Tibial nerve (tissue), 4 donors: ENCODE measurements at regions not wholly inside any gene's neighbourhood (a gene's known extent, or its start where the extent isn't known, plus 50 kb on each side); places are given as distances from the start of the nearest gene placed in this dataset.

Source experiments
- DNase-seq, 2 donors: peaks; one replicate each; pipeline ENCODE4 v3.0.0-alpha.2; 2019; ENCODE audit warnings: low spot score in 2 of 2
- H3K27ac ChIP-seq, 4 donors: fragments of 200-600 bp; sonication (generic) in 3 of 4; one replicate each; pipeline ENCODE4 v1.5.1; 2017 to 2019; ENCODE audit warnings: mild to moderate bottlenecking in 1 of 4
- H3K27me3 ChIP-seq, 2 donors: fragments of 200-600 bp; sonication (generic) in 1 of 2; one replicate each; pipeline versions ENCODE4 v1.5.1 to v1.6.0; 2017 to 2019
- H3K36me3 ChIP-seq, 3 donors: fragments of 200-600 bp; sonication (generic); one replicate each; pipeline ENCODE4 v1.5.1; 2018 to 2019
- H3K4me1 ChIP-seq, 4 donors: fragments of 200-600 bp; sonication (generic) in 3 of 4; one replicate each; pipeline ENCODE4 v1.5.1; 2017 to 2019
- H3K4me3 ChIP-seq, 4 donors: fragments of 200-600 bp; sonication (generic) in 3 of 4; one replicate each; pipeline ENCODE4 v1.5.1; 2017 to 2019; ENCODE audit warnings: mild to moderate bottlenecking in 1 of 4, moderate library complexity in 1 of 4
- H3K9me3 ChIP-seq, 4 donors: fragments of 200-600 bp; sonication (generic) in 3 of 4; one replicate each; pipeline ENCODE4 v1.5.1; 2017 to 2019
- CTCF ChIP-seq, 5 experiments: fragments of 200-600 bp in 3 of 5; fragments of 450-650 bp in 2 of 5; sonication (generic) in 3 of 5; IDR thresholded peaks; one replicate each; pipeline ENCODE4 v1.5.1; 2016 to 2019; ENCODE audit warnings: antibody characterized with exemption in 5 of 5, mild to moderate bottlenecking in 3 of 5, moderate library complexity in 2 of 5
- EP300 ChIP-seq, 2 donors: sonication (generic); formaldehyde crosslinking; IDR thresholded peaks; one replicate each; pipeline ENCODE4 v1.6.1; 2017; ENCODE audit warnings: antibody characterized with exemption in 2 of 2, mild to moderate bottlenecking in 1 of 2
- POLR2A ChIP-seq, 2 donors: fragments of 450-650 bp; IDR thresholded peaks; one replicate each; pipeline ENCODE4 v1.6.1; 2017; ENCODE audit warnings: antibody characterized with exemption in 2 of 2, mild to moderate bottlenecking in 2 of 2, moderate library complexity in 2 of 2
- WGBS, 2 donors: methylation state at CpG; one replicate each; pipeline ENCODE4 v1.1.5; 2018; 5-methylcytosine and 5-hydroxymethylcytosine counted together

- Histone ChIP-seq H3K9me3 (no peaks in the 10 kb centered on the region), H3K4me3 (no peak overlapping the region), H3K27me3 (no peaks in the 10 kb centered on the region), H3K36me3 (no peaks in the 10 kb centered on the region), H3K4me1 (peaks cover 0 to under 1% (median 0%) of the 10 kb centered on the region in 4 donors), H3K27ac (no peak overlapping the region)
- WGBS, 2 donors = 64 to 74% methylated on average over 18 of the region's 18 CpGs
- DNase-seq = no peak
- TF ChIP-seq CTCF (IDR thresholded peaks at IDR 0.05) (no peak), POLR2A (IDR thresholded peaks at IDR 0.05) (no peak), EP300 (IDR thresholded peaks at IDR 0.05) (no peak)
Measured at GRCh38 chr20:60263725-60264709, 305.8 kb downstream of the CDH26 start.

GRCh38 chr20:60266177-60266823, 308.1 kb downstream of the CDH26 start:
- Histone ChIP-seq H3K4me3 (no peak overlapping the region), H3K4me1 (no peaks in the 10 kb centered on the region), H3K27me3 (no peaks in the 10 kb centered on the region), H3K36me3 (no peaks in the 10 kb centered on the region), H3K27ac (no peak overlapping the region), H3K9me3 (no peaks in the 10 kb centered on the region)
- TF ChIP-seq EP300 (IDR thresholded peaks at IDR 0.05) = no peak
- no peak for TF ChIP-seq CTCF (IDR thresholded peaks at IDR 0.05)
- 67 to 82% methylated on average over 9 of the region's 9 CpGs for WGBS, 2 donors
- DNase-seq = no peak

- Histone ChIP-seq H3K36me3 (no peaks in the 10 kb centered on the region), H3K9me3 (no peaks in the 10 kb centered on the region)
Measured at GRCh38 chr20:60268491-60268890, 310.3 kb downstream of the CDH26 start.

GRCh38 chr20:60269573-60270162, 311.4 kb downstream of the CDH26 start:
- H3K36me3 ChIP-seq = no peaks in the 10 kb centered on the region
- H3K27me3 ChIP-seq = no peaks in the 10 kb centered on the region
- H3K9me3 ChIP-seq = no peaks in the 10 kb centered on the region
- TF ChIP-seq EP300 (IDR thresholded peaks at IDR 0.05) (no peak), CTCF (IDR thresholded peaks at IDR 0.05) (no peak), POLR2A (IDR thresholded peaks at IDR 0.05) (no peak)
- H3K4me3 ChIP-seq = no peak overlapping the region
- 32 to 42% methylated on average over 7 of the region's 7 CpGs for WGBS, 2 donors
- H3K4me1 ChIP-seq = no peaks in the 10 kb centered on the region
- no peak overlapping the region for H3K27ac ChIP-seq
- DNase-seq = no peak

More at GRCh38 chr20:60268491-60268890, 310.3 kb downstream of the CDH26 start:
- Histone ChIP-seq H3K4me3 (no peak overlapping the region), H3K27me3 (no peaks in the 10 kb centered on the region), H3K4me1 (no peaks in the 10 kb centered on the region), H3K27ac (no peak overlapping the region)
- 91 to 97% methylated on average over 4 of the region's 4 CpGs for WGBS, 2 donors
- DNase-seq = no peak
- TF ChIP-seq POLR2A (IDR thresholded peaks at IDR 0.05) (no peak), CTCF (IDR thresholded peaks at IDR 0.05) (no peak), EP300 (IDR thresholded peaks at IDR 0.05) (no peak)

GRCh38 chr20:60270341-60270740, 312.1 kb downstream of the CDH26 start:
- no peaks in the 10 kb centered on the region for H3K27me3 ChIP-seq
- no peaks in the 10 kb centered on the region for H3K36me3 ChIP-seq
- H3K4me3 ChIP-seq = no peak overlapping the region
- no peaks in the 10 kb centered on the region for H3K9me3 ChIP-seq
- 88% methylated on average over 4 of the region's 4 CpGs for WGBS, 2 donors
- no peak for TF ChIP-seq CTCF (IDR thresholded peaks at IDR 0.05)
- no peak for TF ChIP-seq POLR2A (IDR thresholded peaks at IDR 0.05)
- no peak for TF ChIP-seq EP300 (IDR thresholded peaks at IDR 0.05)
- H3K4me1 ChIP-seq = no peaks in the 10 kb centered on the region
- DNase-seq = no peak
- H3K27ac ChIP-seq = no peak overlapping the region
